SK-N-SH treated with all-trans-retinoic acid at 6 μM for 48 hours (cell line): ENCODE measurements at regions not wholly inside any gene's neighbourhood (a gene's known extent, or its start where the extent isn't known, plus 50 kb on each side); places are given as distances from the start of the nearest gene placed in this dataset.

Experiments used
- ATAC-seq: fragments of 200-7000 bp; cut with Tn5 transposase; 3 replicates; pipeline ENCODE4 v1.9.1; 2020; ENCODE audit warnings: mild to moderate bottlenecking, moderate library complexity
- ARNTL ChIP-seq: fragments of 450-650 bp; formaldehyde crosslinking; IDR thresholded peaks from 2 replicates; pipeline ENCODE4 v1.5.0; 2020; ENCODE audit warnings: low read depth, mild to moderate bottlenecking, moderate library complexity, borderline replicate concordance
- BACH2 ChIP-seq: fragments of 250-450 bp; sonication (Bioruptor Pico); IDR thresholded peaks from 2 replicates; pipeline ENCODE4 v1.9.0; 2021; ENCODE audit warnings: mild to moderate bottlenecking, borderline replicate concordance
- CSDC2 ChIP-seq: fragments of 250-450 bp; sonication (Bioruptor Pico); IDR thresholded peaks from 2 replicates; pipeline ENCODE4 v1.5.0; 2020; ENCODE audit warnings: mild to moderate bottlenecking, moderate library complexity
- ISL1 ChIP-seq: fragments of 250-450 bp; sonication (Bioruptor Pico); IDR thresholded peaks from 2 replicates; pipeline ENCODE4 v2.1.2; 2022; ENCODE audit warnings: mild to moderate bottlenecking, moderate library complexity
- OSR1 ChIP-seq: fragments of 250-450 bp; sonication (Bioruptor Pico); IDR thresholded peaks from 2 replicates; pipeline ENCODE4 v1.8.0; 2022; ENCODE audit warnings: moderate library complexity, mild to moderate bottlenecking, inconsistent platforms
- PPARA ChIP-seq: fragments of 250-450 bp; sonication (Bioruptor Pico); IDR thresholded peaks from 2 replicates; pipeline ENCODE4 v1.5.0; 2020; ENCODE audit warnings: mild to moderate bottlenecking, borderline replicate concordance
- RARB ChIP-seq: fragments of 250-450 bp; sonication (Bioruptor Pico); IDR thresholded peaks from 2 replicates; pipeline ENCODE4 v1.8.0; 2021; ENCODE audit warnings: mild to moderate bottlenecking, moderate library complexity
- SNAI2 ChIP-seq: fragments of 250-450 bp; sonication (Bioruptor Pico); IDR thresholded peaks from 2 replicates; pipeline ENCODE4 v1.5.0; 2020; ENCODE audit warnings: mild to moderate bottlenecking, moderate library complexity
- TCF4 ChIP-seq: fragments of 250-450 bp; sonication (Bioruptor Pico); IDR thresholded peaks from 2 replicates; pipeline ENCODE4 v1.8.0; 2021; ENCODE audit warnings: mild to moderate bottlenecking, moderate library complexity, borderline replicate concordance
- TOX ChIP-seq: fragments of 250-450 bp; sonication (Bioruptor Pico); IDR thresholded peaks from 2 replicates; pipeline ENCODE4 v1.8.0; 2021; ENCODE audit warnings: mild to moderate bottlenecking, moderate library complexity, borderline replicate concordance
- ZFP3 ChIP-seq: fragments of 250-450 bp; sonication (Bioruptor Pico); IDR thresholded peaks from 2 replicates; pipeline ENCODE4 v1.5.0; 2020; ENCODE audit warnings: mild to moderate bottlenecking, moderate library complexity
- ZFP30 ChIP-seq: fragments of 450-650 bp; formaldehyde crosslinking; IDR thresholded peaks from 2 replicates; pipeline ENCODE4 v1.5.0; 2022; ENCODE audit warnings: mild to moderate bottlenecking, moderate library complexity
- ZNF565 ChIP-seq: fragments of 450-650 bp; formaldehyde crosslinking; conservative IDR thresholded peaks from 2 replicates; pipeline ENCODE4 v1.5.0; 2020; ENCODE audit warnings: low read depth, mild to moderate bottlenecking, moderate library complexity
- ZNF70 ChIP-seq: fragments of 450-650 bp; formaldehyde crosslinking; IDR thresholded peaks from 2 replicates; pipeline ENCODE4 v1.5.0; 2020; ENCODE audit warnings: mild to moderate bottlenecking, moderate library complexity
- ZNF8 ChIP-seq: fragments of 450-650 bp; formaldehyde crosslinking; IDR thresholded peaks from 2 replicates; pipeline ENCODE4 v1.5.0; 2020; ENCODE audit warnings: mild to moderate bottlenecking, moderate library complexity
- TF ChIP-seq, protein P1 (sequence below): fragments of 250-450 bp; sonication (Bioruptor Pico); IDR thresholded peaks from 2 replicates; pipeline ENCODE4 v1.8.0; 2021; ENCODE audit warnings: low read depth, mild to moderate bottlenecking, moderate library complexity, borderline replicate concordance
- TF ChIP-seq, protein P2 (sequence below): fragments of 250-450 bp; sonication (Bioruptor Pico); IDR thresholded peaks from 2 replicates; pipeline ENCODE4 v1.5.1; 2020; ENCODE audit warnings: low read depth, mild to moderate bottlenecking, moderate library complexity
- TF ChIP-seq, protein P3 (sequence below): fragments of 250-450 bp; sonication (Bioruptor Pico); IDR thresholded peaks from 2 replicates; pipeline ENCODE4 v1.5.1; 2021; ENCODE audit warnings: mild to moderate bottlenecking, moderate library complexity
- TF ChIP-seq, protein P4 (sequence below): fragments of 250-450 bp; sonication (Bioruptor Pico); IDR thresholded peaks from 2 replicates; pipeline ENCODE4 v1.5.0; 2020; ENCODE audit warnings: mild to moderate bottlenecking, moderate library complexity
- TF ChIP-seq, protein P5 (sequence below): fragments of 250-450 bp; sonication (Bioruptor Pico); IDR thresholded peaks from 2 replicates; pipeline ENCODE4 v1.8.0; 2020; ENCODE audit warnings: mild to moderate bottlenecking, moderate library complexity, borderline replicate concordance

DNA sequence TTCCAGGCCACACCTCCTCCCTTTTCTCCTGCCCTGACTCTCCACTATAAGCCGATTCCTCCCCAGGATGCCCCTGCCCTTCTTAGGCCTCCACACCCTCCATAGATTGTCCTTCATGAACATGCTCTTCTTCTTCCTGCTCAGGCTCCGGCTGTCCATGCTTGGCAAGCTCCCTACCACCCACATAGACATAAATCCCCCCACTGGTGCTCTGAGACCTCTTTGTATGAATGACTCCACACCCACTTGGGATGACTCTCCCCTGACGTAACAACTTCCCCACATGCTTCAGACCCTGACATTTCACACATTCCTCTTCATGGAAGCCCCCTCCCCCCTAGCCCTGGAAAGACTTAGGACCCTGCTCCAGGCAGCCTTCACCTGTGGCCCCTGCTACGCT is 542.5 kb upstream of the LARGE1 start:
- TF ChIP-seq OSR1 (CRISPR knock-in tag) (no peak), TCF4 (no peak)
- no peak for ATAC-seq

DNA sequence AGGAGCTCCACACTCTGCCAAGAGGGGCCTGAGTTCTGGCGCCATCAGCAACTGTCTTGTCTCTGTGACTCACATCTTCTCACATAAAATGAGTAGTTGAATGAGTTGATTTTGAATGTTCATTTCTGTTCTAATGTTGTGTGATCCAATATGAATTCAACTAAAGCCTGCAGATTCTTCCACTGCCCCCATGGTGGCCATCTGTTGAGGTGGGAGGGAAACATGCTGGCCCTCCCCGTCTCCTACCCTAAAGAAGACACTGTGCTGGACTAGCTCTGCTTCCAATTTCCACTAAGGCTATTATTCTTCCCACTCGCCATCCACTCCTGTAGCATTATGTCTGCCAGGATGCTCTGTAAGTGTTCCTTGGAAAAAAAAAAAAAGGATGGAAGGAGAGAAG is 555.6 kb upstream of the LARGE1 start:
- TF ChIP-seq OSR1 (CRISPR knock-in tag) = no peak
- no peak for TF ChIP-seq ZNF565 (CRISPR knock-in tag)
- TF ChIP-seq TOX (CRISPR knock-in tag) = no peak
- TF ChIP-seq, all 23 proteins: peak for 0
- no peak for ATAC-seq

DNA sequence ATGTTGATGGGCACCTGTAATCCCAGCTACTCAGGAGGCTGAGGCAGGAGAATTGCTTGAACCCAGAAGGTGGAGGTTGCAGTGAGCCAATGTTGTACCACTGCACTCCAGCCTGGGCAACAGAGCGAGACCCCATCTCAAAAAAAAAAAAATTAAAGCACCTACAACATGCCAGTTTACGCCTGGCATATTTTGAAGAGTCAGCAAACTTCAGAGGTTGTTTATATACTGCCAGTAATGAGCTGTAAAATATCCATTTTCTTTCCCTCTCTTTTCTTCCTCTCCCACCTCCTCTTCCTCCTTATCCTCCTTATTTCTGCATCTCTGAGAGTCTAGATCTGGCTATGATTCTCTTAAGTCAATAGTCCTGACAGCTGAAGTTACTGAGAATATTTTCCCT is 556.5 kb upstream of the LARGE1 start:
- ATAC-seq = no peak
- TF ChIP-seq PPARA (no peak), BACH2 (CRISPR knock-in tag) (no peak), TOX (CRISPR knock-in tag) (no peak), ZFP30 (no peak), CSDC2 (CRISPR knock-in tag) (no peak), TCF4 (no peak), ZNF70 (CRISPR knock-in tag) (no peak), ARNTL (no peak), OSR1 (CRISPR knock-in tag) (no peak), SNAI2 (no peak), ZNF565 (CRISPR knock-in tag) (no peak), ZFP3 (no peak), RARB (no peak), ISL1 (CRISPR knock-in tag) (no peak)
- TF ChIP-seq, protein P1, sequence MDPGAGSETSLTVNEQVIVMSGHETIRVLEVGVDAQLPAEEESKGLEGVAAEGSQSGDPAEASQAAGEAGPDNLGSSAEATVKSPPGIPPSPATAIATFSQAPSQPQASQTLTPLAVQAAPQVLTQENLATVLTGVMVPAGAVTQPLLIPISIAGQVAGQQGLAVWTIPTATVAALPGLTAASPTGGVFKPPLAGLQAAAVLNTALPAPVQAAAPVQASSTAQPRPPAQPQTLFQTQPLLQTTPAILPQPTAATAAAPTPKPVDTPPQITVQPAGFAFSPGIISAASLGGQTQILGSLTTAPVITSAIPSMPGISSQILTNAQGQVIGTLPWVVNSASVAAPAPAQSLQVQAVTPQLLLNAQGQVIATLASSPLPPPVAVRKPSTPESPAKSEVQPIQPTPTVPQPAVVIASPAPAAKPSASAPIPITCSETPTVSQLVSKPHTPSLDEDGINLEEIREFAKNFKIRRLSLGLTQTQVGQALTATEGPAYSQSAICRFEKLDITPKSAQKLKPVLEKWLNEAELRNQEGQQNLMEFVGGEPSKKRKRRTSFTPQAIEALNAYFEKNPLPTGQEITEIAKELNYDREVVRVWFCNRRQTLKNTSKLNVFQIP (CRISPR knock-in tag) = no peak
- TF ChIP-seq, protein P2, sequence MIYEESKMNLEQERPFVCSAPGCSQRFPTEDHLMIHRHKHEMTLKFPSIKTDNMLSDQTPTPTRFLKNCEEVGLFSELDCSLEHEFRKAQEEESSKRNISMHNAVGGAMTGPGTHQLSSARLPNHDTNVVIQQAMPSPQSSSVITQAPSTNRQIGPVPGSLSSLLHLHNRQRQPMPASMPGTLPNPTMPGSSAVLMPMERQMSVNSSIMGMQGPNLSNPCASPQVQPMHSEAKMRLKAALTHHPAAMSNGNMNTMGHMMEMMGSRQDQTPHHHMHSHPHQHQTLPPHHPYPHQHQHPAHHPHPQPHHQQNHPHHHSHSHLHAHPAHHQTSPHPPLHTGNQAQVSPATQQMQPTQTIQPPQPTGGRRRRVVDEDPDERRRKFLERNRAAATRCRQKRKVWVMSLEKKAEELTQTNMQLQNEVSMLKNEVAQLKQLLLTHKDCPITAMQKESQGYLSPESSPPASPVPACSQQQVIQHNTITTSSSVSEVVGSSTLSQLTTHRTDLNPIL (CRISPR knock-in tag) = no peak
- TF ChIP-seq, protein P3, sequence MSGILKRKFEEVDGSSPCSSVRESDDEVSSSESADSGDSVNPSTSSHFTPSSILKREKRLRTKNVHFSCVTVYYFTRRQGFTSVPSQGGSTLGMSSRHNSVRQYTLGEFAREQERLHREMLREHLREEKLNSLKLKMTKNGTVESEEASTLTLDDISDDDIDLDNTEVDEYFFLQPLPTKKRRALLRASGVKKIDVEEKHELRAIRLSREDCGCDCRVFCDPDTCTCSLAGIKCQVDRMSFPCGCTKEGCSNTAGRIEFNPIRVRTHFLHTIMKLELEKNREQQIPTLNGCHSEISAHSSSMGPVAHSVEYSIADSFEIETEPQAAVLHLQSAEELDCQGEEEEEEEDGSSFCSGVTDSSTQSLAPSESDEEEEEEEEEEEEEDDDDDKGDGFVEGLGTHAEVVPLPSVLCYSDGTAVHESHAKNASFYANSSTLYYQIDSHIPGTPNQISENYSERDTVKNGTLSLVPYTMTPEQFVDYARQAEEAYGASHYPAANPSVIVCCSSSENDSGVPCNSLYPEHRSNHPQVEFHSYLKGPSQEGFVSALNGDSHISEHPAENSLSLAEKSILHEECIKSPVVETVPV = no peak
- TF ChIP-seq, protein P4, sequence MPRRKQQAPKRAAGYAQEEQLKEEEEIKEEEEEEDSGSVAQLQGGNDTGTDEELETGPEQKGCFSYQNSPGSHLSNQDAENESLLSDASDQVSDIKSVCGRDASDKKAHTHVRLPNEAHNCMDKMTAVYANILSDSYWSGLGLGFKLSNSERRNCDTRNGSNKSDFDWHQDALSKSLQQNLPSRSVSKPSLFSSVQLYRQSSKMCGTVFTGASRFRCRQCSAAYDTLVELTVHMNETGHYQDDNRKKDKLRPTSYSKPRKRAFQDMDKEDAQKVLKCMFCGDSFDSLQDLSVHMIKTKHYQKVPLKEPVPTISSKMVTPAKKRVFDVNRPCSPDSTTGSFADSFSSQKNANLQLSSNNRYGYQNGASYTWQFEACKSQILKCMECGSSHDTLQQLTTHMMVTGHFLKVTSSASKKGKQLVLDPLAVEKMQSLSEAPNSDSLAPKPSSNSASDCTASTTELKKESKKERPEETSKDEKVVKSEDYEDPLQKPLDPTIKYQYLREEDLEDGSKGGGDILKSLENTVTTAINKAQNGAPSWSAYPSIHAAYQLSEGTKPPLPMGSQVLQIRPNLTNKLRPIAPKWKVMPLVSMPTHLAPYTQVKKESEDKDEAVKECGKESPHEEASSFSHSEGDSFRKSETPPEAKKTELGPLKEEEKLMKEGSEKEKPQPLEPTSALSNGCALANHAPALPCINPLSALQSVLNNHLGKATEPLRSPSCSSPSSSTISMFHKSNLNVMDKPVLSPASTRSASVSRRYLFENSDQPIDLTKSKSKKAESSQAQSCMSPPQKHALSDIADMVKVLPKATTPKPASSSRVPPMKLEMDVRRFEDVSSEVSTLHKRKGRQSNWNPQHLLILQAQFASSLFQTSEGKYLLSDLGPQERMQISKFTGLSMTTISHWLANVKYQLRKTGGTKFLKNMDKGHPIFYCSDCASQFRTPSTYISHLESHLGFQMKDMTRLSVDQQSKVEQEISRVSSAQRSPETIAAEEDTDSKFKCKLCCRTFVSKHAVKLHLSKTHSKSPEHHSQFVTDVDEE (CRISPR knock-in tag) = no peak
- TF ChIP-seq, protein P5, sequence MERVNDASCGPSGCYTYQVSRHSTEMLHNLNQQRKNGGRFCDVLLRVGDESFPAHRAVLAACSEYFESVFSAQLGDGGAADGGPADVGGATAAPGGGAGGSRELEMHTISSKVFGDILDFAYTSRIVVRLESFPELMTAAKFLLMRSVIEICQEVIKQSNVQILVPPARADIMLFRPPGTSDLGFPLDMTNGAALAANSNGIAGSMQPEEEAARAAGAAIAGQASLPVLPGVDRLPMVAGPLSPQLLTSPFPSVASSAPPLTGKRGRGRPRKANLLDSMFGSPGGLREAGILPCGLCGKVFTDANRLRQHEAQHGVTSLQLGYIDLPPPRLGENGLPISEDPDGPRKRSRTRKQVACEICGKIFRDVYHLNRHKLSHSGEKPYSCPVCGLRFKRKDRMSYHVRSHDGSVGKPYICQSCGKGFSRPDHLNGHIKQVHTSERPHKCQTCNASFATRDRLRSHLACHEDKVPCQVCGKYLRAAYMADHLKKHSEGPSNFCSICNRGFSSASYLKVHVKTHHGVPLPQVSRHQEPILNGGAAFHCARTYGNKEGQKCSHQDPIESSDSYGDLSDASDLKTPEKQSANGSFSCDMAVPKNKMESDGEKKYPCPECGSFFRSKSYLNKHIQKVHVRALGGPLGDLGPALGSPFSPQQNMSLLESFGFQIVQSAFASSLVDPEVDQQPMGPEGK (CRISPR knock-in tag) = no peak

DNA sequence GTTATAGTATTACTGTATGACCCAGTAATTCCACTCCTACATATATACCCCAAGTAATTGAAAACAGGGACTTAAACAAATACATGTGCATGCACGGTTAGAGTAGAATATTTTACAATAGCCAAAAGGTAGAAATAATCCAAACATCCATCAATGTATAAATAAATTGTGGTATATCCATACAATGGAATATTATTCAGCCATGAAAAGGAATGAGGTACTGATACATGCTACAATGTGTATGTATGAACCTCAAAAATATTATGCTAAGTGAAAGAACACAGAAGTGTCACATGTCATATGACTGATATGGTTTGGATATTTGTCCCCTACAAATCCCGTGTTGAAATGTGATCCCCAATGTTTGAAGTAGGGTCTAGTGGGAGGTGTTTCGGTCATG is 560.8 kb upstream of the LARGE1 start:
- no peak for ATAC-seq
- TF ChIP-seq ZNF8 (CRISPR knock-in tag) (peak; percentile 85), ZNF565 (CRISPR knock-in tag) (no peak)
